ENCODE measurements at regions not wholly inside any gene's neighbourhood (a gene's known extent, or its start where the extent isn't known, plus 50 kb on each side); places are given as distances from the start of the nearest gene placed in this dataset.

- no peak for TF ChIP-seq ZFX (IDR thresholded peaks at IDR 0.05; ENCODE audit: borderline replicate concordance)
Observed at GRCh38 chr1:157893686-157894085, 52.1 kb upstream of the CD5L start.

GRCh38 chr1:157894613-157895165 lies 53.1 kb upstream of the CD5L start:
- H3K27ac ChIP-seq, result no peak overlapping the region
- TF ChIP-seq ZFX (IDR thresholded peaks at IDR 0.05; ENCODE audit: borderline replicate concordance), result no peak
- TF ChIP-seq CTCF (IDR thresholded peaks at IDR 0.05), result no peak

More at GRCh38 chr1:157893686-157894085, 52.1 kb upstream of the CD5L start:
- H3K27ac ChIP-seq, result no peak overlapping the region

- H3K27ac ChIP-seq, result no peak overlapping the region
- TF ChIP-seq CTCF (IDR thresholded peaks at IDR 0.05) (no peak), ZFX (IDR thresholded peaks at IDR 0.05; ENCODE audit: borderline replicate concordance) (no peak)
Observed at GRCh38 chr1:157910270-157910669, 68.7 kb upstream of the CD5L start.

- no peak overlapping the region for H3K27ac ChIP-seq
- TF ChIP-seq CTCF (IDR thresholded peaks at IDR 0.05) (no peak), ZFX (IDR thresholded peaks at IDR 0.05; ENCODE audit: borderline replicate concordance) (no peak)
Observed at GRCh38 chr1:157915859-157916258, 74.3 kb upstream of the CD5L start.

- H3K27ac ChIP-seq, result no peak overlapping the region
- TF ChIP-seq CTCF (IDR thresholded peaks at IDR 0.05) (no peak), ZFX (IDR thresholded peaks at IDR 0.05; ENCODE audit: borderline replicate concordance) (no peak)
Observed at GRCh38 chr1:157916887-157917570, 75.4 kb upstream of the CD5L start.

- no peak for TF ChIP-seq CTCF (IDR thresholded peaks at IDR 0.05)
- TF ChIP-seq ZFX (IDR thresholded peaks at IDR 0.05; ENCODE audit: borderline replicate concordance), result no peak
- H3K27ac ChIP-seq, result no peak overlapping the region
Observed at GRCh38 chr1:157920748-157921147, 72.7 kb upstream of the KIRREL1 start.

- TF ChIP-seq CTCF (IDR thresholded peaks at IDR 0.05) (0 out of 2 replicates have a peak, but pooled peaks have one; percentile 4), ZFX (IDR thresholded peaks at IDR 0.05; ENCODE audit: borderline replicate concordance) (no peak)
- H3K27ac ChIP-seq, result no peak overlapping the region
Observed at GRCh38 chr1:157925419-157926166, 67.9 kb upstream of the KIRREL1 start.

Measured in 22Rv1 (cell line).